ENCODE measurements at regions not wholly inside any gene's neighbourhood (a gene's known extent, or its start where the extent isn't known, plus 50 kb on each side); places are given as distances from the start of the nearest gene placed in this dataset.
"Not testable (repeated sequence)": the region's sequence is repeated elsewhere in the genome, so short reads cannot be mapped to it uniquely, and the experiment has no call there.

DNA sequence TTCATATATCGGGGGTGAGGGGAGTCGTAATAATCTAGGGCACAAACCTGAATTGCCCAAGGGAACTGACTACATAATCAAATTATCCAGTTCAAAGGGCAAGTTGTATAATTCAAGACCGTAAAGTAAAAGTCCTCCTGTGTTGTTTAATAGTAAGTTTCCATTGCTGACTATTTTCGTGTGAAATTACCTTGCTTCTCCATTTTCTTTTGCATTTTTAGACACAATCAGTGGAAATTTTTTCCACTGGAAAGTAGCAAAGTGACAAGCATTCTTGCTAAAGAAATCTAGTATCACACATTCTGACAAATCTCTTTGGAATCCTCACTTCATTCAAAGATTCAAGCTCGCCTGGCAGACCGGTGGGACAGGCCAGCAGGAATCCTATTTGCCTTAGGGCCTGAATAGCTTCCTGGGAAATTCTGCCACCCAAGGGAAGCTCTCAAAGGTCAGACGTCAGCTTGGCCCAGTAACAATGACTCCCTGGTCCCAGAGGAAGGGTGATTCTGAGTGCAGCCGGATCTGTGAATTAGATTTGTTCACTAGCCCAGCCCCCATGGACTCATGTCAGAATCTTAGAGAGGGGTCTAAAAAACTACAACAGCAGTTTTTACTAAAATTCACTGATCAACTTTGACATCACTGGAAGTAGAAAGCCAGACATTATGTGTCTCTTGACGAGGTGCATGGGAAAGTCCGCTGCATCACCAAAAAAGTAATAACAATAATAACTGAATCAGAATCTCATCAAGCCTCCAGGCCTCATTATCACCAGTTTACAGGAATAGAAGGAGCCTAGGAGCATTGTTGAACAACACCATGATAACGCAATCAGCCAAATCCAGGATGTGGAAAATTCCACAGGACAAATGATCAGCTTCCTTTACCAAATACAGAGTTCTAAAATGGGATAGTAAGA is 161.0 kb downstream of the SKIDA1 start:
- peak; percentile 95 for DNase-seq (ENCODE audit: low read depth)

DNA sequence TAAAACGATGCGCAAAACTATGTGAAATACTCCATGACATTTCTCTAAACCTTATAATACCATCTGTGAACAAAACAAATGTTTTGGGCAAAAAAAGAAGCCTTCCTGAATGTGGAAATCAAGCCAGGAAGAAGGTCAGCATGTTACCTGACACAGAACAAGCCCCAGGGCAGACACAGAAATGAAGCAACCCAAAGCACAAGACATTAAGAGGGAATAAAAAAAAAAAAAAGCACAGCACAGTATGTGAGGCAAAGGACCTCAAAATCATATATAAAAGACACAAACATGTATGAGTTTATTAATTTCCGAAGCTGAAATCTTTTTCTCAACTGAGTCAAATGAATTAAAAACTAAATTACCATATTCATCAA is 161.8 kb downstream of the SKIDA1 start:
- DNase-seq (ENCODE audit: low read depth): peak; percentile 43

DNA sequence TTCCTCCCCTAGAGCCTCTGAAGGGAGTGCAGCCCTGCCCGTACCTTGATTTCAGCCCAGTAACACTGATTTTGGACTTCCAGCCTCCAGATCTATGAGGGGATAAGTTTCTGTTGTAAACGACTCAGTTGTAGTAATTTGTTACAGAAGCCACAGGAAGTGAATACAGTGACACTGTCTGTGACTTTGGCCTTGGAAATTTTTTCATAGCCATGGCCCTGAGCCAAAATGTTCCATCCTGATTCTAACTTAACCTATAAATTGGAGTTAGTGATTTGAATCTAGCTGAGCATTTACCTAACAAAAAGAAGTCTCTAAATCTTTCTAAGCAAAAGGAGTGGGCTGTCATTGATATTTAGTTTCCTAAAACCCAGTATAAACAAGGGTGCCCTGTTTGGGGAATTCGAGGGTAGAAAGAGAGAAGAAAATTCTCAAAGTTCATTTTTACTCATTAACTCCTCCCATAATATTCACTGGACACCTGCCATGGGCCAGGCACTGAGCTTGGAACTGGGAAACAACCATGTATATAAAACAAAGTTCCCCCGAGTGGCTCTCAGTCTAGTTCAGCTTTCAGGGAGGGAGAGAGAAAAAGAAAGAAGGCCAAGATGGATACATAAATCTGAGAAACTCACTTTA is 162.3 kb downstream of the SKIDA1 start:
- DNase-seq (ENCODE audit: low read depth): peak; percentile 28

DNA sequence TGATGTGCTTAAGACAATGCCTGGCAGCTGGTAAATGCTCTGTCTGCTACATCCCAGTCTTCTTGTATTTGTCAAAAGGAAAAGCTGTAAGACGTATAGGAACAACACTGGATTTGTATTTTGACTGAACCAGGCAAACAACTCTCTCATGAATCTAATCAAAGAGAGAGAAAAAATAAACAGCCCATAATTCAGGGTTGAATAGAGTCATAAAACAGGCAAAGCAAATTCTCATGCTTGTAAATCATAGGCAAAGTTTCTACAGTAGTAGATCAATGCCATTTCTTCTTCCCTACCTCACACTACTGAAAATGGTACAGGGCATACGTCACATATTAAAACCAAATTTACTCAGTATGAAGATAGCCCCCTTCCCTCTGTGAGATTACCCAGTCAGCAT is 166.3 kb downstream of the SKIDA1 start:
- no peak for DNase-seq (ENCODE audit: low read depth)

DNA sequence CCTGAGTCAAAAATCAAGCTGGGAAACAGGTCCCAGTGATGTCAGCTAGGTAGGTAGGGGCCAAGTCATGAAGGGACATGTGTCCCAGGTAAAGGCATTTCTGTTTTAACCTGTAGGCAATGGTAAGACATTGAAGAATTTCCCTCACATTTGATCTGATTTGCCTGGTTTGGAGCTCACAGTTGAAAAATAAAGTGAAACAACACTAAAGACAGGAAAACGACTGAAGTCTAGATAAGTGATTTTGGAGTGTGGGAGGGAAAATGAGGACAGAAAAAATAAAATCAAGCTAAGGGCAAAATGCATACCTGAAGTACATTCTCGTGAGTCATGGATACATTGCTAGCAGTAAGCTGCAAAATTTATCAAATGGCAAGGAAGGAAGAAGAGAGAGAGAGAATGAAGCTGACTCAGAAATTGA is 169.9 kb downstream of the SKIDA1 start:
- peak; percentile 43 for DNase-seq (ENCODE audit: low read depth)

DNA sequence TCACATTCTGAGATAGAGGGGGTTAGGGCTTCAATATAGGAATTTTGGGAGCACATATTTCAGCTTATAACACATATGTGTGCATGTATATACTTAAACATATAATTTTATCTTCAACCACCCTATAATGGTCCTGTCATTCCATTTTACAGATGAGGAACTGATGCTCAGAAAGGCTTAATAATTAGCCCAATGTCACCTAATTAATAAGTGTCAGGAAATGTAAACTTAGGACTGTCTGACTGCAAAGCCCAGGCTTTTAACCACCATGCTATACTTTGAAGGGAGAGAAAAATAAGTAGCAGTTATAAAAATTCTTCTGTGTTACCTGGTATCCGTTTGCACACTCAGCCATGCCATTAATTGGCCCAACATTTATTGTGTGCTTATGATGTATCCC is 172.6 kb downstream of the SKIDA1 start:
- DNase-seq (ENCODE audit: low read depth): no peak

DNA sequence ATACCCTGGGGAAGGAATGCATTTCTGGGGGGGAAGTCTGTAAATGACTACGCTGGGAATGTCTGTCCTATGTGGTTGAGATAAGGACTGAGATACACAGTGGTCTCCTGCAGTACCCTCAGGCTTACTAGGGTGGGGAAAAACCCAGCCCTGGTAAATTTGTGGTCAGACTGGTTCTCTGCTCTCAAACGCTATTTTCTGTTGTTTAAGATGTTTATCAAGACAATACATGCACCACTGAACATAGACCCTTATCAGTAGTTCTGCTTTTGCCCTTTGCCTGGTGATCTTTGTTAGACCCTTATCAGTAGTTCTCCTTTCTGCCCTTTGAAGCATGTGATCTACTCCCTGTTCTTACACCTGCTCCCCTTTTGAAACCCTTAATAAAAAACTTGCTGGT is 173.9 kb downstream of the SKIDA1 start:
- not testable (repeated sequence) for DNase-seq (ENCODE audit: low read depth)

DNA sequence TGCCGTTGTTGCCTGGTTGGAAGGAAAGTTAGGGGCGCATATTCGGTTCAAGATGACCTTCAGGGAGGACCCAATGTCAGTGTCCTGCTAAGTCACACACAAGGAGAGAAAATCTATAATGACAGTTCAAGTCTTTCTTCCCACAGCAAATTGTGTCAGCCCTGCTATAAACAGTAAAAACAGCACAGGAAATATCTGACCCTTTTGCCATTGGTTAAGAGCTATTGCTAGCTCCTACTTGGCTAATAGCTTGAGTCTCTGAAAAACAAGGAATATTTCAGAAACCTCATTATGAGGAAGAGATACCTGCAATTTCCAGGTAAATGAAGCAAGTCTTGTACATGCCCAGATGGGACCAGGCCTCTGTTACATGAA is 175.6 kb downstream of the SKIDA1 start:
- DNase-seq (ENCODE audit: low read depth): no peak

DNA sequence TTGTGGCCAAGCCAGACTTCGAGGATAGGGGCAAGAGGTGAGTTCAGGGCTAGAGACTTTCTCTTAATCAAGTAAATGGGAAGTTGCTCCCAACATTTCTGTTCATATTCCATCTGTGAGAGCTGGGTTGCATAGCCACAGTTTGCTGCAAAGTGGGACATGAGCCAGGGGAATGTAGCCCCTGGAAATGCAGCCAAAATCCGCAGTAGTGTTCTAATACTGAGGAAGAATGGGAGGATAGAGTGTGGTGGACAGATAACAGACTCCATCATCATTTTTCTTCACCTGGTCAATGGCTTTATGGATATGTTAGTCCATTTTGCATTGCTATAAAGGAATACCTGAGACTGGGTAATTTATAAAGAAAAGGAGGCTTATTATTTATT is 177.7 kb downstream of the SKIDA1 start:
- no peak for DNase-seq (ENCODE audit: low read depth)

DNA sequence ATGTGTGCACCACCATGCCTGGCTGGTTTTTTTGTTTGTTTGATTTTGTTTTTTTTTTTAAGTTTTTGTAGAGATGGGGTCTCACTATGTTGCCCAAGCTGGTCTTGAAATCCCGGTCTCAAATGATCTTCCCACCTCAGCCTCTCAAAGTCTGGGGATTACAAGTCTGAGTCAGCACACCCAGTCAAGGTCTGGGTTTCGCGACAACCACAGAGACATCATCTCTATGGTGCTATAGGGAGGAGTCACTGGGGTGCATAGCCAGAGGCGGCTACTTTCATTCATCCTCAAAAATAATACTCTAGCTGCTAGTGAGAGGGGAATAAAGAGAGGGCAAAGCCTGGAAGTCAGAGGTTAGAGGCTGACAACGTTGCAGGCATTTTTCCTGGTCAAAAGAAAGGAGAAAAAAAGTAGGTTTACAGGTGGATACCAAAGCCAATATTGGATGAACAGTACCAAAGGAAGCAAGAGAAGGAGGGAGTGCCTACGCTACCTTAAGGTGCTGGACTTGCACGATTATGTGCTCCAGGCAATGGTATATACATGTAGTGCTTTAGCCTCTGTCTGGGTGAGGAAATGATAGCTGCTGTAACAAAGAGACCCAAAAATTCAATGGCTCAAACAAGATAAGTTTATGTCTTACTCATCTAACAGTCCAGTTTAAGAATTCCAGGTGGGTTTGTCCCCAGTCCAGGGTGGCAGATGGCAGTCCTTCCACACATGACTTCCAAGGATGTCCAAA is 178.3 kb downstream of the SKIDA1 start:
- DNase-seq (ENCODE audit: low read depth): no peak

DNA sequence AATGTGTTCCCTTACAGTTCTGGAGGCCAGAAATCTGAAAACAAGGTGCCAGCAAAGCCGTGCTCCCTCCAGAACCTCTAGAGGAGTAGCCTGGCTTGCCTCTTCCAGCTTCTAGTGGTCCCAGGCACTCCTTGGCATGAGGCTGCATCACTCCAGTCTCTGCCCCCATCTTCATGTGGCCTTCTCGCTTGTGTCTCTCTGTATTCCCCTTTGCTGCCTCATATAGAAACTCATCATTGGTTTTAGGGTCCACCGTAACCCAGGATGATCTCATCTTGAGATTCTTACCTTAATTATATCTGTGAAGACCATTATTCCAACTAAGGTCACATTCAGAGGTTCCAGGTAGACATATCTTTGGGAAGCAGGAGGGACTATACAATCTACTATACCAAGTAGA is 182.4 kb downstream of the SKIDA1 start:
- no peak for DNase-seq (ENCODE audit: low read depth)

DNA sequence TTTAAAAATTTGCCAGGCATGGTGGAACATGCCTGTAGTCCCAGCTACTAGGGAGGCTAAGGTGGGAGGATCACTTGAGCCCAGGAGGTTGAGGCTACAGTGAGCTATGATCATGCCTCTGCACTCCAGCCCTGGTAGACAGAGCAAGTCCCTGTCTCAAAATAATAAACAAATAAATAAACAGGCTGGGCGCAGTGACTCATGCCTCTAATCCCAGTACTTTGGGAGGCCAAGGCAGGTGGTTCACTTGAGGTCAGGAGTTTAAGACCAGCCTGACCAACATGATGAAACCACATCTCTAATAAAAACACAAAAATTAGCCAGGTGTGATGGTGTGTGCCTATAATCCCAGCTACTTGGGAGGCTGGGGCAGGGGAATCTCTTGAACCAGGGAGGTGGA is 183.0 kb downstream of the SKIDA1 start:
- peak; percentile 53 for DNase-seq (ENCODE audit: low read depth)

DNA sequence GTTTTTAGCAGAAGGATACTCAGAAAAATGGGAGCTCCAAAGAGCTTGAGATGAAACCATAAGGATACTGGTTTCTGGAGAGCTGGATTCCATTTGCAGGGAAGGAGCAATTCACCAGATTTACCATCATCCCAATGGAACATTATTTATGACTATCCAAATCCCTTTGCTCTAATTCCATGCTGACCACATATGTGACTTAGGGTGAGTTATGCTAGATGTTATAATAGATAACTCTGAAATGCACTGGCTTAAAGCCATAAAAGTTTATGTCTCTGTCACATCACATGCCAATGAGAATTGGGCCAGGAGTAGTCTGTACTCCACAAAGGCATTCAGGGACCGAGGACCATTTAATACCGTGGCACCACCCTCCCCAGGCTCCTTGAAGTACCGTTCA is 185.2 kb downstream of the SKIDA1 start:
- DNase-seq (ENCODE audit: low read depth): peak; percentile 74

DNA sequence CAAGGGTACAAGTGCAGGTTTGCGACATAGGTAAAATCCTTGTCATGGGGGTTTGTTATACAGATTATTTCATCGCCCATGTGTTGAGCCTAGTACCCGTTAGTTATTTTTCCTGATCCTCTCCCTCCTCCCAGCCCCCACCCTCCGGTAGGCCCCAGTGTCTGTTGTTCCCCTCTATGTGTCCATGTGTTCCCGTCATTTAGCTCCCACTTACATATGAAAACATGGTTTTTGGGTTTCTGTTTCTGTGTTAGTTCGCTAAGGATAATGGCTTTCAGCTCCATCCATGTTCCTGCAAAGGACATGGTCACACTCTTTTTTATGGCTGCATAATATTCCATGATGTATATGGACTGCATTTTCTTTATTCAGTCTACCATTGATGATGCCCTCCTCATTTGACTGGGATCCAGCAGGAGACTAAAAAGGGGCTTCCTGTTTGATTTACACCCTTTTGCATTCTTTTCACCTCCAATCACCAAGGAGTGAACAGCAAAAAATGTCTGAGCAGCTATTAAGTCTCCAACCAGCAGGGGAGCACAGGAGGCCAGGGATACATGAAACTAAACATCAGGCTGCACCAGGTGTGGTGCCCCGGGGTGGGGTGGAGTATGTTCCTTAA is 188.2 kb downstream of the SKIDA1 start:
- DNase-seq (ENCODE audit: low read depth): no peak

DNA sequence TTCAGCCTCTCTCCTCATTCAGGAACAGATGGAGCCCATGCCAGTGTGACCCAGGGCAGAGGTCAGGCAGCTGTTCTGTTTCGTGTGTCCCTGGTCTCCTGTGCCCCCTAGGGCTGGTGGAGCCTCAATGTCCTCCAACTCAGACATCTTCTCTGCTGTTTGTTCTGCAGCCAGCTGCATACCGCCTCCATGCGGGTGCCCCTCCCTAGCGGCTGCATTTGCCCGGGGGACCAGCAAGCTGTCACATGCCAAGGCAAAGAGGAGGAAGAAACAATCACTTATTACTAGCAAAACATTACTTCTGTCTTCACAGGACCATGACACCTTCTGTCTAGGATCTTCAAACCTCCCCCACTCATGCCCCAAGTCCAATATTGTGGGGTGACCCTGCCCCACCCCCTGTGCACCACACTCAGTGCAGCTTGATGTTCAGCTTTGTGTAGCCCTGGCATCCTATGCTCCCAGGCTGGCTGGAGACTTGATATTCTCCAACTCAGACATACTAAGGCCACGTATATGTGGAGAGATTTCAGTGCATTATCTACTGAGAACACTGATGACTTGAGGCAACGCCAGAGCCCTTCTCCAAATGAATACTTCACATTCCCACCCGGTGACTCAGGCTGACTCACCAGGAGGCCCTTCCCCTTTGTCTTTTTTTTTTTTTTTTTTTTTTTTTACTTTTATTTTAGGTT is 188.9 kb downstream of the SKIDA1 start:
- peak; percentile 93 for DNase-seq (ENCODE audit: low read depth)

DNA sequence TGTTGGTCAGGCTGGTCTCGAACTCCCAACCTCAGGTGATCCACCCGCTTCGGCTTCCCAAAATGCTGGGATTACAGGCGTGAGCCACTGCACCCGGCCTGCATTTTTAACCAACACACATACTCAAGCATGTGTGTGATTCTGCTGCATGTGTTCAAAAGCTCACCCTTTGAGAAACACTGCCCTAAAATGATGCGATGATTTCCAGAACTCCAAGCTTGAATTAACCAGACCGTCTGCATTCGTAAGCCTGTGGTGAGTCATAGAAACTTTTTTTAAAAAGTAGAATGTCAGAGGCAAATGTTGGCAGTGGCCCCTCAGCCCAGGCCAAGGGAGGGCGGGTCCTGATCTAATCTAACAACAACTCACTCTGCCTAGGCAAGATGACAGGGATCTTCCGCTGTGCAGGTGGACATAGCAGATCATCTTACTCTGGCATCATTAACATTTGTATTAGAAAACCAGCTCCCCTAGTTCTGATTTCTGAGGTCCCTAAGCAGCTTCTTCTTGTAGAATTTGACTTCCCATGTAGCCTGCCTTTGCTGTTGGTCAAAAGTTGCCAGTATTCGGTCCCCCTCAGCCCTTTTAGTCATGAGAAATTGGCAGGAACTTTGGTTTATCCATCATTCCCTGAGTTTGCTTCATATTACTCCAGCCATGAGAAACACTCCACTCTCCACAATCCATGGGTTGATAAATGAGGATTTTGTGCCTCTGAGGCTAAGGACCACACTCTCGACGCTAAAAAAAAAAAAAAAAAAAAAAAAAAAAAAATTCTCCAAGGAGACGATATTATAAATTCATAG is 190.4 kb downstream of the SKIDA1 start:
- DNase-seq (ENCODE audit: low read depth): peak; percentile 85

DNA sequence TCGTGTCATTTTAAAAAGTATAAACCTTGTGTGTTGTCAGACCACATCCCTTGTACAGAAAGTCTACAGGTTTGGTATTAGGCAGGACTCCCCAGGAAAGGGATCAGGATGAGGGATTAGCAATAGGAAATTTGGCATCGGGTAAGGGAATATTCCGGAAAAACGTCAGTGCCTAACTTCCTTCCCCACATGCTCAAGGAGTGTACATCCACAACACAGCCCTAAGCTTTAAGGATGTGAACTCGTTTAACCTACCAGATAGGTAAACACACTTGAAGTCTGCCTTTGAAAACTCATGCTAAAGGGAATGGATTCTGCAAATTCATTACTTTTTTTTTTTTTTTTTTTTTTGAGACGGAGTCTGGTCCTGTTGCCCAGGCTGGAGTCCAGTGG is 194.9 kb downstream of the SKIDA1 start:
- DNase-seq (ENCODE audit: low read depth): no peak

DNA sequence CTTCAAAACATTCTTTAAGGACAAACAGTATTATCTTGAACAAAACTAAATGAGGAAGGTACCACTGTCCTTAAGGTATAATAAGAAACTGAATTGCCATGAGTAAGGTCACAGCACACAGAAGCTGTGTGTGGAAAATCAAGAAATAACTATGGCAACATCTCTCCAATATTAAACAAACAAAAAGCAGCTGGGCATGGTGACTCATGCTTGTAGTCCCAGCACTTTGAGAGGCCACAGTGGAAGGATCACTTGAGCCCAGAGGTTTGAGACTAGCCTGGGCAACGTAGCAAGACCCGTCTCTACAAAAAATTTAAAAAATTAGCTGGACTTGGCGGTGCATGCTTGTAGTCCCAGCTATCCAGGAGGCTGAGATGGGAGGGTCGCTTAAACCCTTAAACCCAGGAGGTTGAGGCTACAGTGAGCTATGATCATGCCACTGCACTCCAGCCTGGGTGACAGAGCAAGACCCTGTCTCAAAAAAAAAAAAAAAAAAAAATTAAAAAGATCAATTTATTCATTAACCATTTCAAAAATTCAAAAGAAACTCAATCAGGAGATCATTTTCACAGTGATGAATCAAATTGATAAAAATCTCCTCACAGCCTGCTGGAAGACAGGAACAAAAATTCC is 195.4 kb downstream of the SKIDA1 start:
- peak; percentile 91 for DNase-seq (ENCODE audit: low read depth)

DNA sequence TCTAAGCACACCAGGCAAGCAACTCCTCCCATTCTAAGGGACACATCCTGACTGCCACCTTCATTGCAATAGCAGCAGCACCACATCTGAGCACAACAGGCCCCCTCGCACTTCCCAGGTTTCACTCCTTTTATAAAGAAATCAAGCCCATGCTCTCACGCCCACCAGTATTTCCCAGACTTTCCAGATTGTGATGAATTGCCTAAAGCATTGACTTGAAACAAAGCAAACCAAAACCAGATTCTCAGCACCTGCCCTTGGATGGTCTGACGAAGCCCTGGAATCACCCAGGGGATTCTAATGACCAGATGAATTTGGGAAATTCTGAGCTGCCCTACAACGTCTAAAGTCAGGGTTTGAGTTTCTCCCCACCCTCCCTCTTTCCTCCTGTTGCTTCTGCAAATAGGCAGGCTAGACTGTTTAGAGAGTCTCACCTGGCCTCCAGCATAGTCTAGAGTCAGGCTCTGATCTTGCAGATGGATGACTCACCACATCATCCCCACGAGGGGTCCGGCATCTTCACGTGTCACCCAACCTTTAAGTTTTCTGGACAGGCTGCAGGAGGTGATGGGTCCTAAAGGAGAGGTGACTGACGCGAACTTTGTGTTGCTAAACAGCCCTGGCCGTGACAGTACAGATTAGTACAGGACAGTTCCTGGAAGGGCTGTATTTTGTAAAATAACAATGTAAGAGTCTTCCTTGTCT is 198.0 kb downstream of the SKIDA1 start:
- DNase-seq (ENCODE audit: low read depth): no peak

All from M059J (cell line).